HG02588 (cell line): ENCODE measurements at regions not wholly inside any gene's neighbourhood (a gene's known extent, or its start where the extent isn't known, plus 50 kb on each side); places are given as distances from the start of the nearest gene placed in this dataset.

Experiments used
- ATAC-seq: cut with Tn5 transposase; IDR thresholded peaks from one replicate; pipeline ENCODE4 v1.9.1; 2021; ENCODE audit warnings: mild to moderate bottlenecking, moderate library complexity; ENCODE audit not compliant: unreplicated experiment

DNA sequence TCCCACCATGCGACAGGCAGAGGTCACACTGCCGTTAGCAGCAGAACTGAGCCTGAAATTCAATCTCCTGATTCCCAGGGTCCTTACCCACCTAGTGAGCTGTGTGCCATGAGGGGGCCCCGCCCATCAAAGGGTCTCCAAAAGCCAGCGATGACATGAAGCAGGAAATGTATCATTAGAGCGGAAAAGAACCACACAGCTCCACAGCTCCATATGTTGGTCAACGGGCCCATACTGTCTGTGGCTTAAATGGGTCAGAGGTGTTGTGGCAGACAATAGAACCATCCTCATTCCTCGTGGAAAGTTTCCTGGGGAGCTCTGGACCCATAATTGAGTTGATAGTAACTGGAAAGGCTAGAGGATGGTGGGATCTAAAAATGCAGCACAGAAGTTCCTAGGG, 68.1 kb upstream of the PODXL start:
- no peak for ATAC-seq

DNA sequence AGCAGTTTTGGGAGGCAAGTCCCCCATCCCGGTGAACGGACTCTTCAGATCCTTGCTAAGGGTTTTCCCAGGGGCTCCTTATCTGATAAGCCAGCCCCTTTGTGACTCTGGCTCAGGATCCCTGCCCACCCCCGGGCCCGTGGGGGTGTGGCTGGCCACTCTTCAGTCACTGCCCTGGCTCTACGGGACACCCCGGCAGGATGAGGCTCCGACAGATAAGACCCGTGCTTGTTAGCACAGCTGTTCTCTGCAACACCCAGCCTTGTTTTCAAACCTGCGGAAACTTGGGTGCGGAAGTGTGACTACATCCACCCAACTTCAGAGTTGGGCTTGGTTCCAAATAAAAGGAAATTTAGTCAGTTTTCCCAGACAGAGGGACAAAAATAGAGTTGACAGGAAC, 66.7 kb upstream of the PODXL start:
- no peak for ATAC-seq

DNA sequence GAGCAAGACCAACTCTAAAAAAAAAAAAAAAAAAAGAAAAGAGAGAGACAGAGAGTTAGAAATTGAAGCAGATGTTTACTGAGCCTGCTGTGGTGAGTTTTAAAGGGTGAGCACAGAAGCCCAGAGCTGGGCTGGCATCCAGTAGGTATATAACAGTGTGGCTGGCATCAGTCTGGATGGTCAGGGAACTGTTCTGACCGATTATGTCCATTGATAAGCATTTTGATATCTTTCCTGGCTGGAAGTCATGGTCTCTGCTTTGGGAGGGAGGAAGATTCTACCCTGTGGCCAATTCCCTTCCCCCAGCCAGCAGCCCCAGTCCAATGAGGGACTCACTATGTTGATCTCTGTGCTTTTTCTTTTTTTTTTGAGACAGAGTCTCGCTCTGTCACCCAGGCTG, 65.2 kb upstream of the PODXL start:
- no peak for ATAC-seq

DNA sequence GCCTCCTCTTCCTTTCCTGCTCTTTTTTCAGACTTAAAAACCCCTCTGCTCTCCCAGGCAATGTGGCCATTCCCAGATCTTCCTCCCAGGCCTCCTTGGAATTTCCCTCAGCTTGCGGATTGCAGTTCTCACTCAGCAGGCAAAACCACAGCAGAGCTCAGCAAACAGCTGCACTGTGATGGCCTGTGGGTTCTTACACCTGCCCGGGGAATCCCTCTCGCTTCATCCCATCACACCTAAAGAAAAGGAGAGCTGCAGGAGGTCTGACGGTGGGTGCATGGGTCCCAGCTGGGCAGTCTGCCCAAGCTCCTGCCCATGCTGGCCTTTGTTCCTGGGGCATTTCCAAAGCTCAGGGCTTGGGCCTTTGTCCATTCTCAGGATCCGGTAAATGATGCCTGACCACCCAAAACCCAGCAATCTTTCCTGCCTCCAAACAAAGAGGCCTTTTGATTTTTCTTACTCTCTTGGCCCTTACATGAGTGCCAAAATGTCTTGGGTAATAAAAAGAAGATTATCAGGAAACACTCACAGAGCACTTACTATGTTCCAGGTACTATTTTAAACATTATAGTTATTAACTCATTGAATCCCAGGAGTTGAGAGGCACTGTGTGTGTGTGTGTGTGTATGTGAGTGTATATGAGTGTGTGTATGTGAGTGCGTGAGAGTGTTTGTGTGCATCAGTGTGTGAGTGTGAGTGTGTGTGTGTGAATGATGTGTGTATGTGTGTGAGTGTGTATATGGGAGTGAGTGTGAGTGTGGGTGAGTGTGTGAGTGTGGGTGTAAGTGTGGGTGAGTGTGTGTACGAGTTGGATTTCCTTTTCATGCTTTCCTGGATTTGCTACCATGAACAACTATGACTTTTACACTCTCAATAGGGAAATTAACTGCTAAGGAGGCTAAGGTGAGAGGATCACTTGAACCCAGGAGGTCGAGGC, 64.5 kb upstream of the PODXL start:
- no peak for ATAC-seq

- ATAC-seq = no peak
These were observed 63.2 kb upstream of the PODXL start for GRCh38 chr7:131619336-131620305.

DNA sequence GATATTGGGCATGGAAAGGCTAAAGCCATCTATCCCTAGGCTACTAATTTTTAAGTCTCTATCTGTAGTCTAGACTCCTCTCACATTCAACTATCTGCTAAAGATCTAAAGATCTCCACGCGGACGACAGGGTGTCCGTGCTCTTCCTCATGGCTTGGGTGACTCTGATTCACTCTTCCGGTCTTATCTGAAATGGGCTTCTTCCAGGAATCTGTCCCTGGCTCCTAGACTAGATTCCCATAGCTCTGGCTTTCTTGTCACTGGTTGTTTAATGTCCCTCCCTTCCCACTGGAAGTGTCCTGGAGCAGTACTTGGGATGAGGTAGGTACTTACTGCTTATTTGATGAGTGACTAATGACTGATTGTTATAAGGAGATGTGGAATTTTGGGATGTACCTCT, 62.0 kb upstream of the PODXL start:
- no peak for ATAC-seq

DNA sequence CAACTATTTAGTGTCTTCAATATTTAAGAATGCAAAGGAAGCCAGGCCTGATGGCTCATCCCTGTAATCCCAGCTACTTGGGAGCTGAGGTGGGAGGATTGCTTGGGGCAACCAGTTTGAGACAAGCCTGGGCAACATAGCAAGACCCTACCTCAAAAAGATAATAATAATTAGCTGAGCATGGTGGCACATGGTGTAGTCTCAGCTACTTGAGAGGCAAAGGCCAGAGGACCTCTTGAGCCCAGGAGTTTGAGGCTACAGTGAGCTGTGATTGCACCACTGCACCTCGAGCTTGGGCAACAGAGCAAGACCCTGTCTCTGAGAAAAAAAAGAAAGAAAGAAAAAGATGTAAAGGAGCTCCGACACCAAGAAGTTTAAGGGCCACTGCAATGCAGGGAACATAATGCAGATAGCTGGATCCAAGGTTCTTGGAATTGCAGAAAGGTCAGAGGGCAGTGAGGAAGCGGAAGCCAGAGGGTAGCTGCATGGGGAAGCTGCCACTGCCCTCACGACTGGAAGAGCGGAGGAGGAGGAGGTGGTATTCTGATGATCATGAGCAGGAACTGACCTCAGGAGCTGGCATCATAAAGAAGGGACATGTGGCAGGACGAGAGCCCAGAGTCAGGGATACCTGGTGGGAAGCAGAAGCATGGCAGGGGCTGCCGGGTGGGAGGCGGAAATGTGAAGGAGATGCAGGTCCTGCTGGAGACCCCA, 60.2 kb upstream of the PODXL start:
- ATAC-seq = no peak

DNA sequence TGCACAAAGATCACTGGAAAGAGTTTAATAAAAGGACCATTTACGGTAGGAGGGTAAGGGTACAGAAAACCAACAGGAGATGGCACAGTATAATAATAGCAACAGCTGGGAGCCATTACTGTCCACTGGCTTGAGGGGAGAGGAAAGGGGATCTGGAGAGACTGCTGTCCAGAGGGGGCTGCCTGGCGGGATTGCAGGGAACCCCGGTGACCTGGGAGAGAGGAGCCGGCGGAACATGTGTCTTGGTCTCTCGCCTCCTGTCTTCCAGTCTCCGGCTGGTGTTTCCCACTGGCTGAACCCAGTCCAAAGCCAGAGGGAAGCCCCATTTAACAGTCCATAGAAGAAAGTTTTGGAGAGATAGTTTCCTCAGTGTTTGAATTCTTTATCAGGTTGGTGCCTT, 57.5 kb upstream of the PODXL start:
- no peak for ATAC-seq

GRCh38 chr7:131610007-131610406, 53.6 kb upstream of the PODXL start:
- no peak for ATAC-seq

- no peak for ATAC-seq
These were observed 51.7 kb upstream of the PODXL start for GRCh38 chr7:131608116-131608500.

DNA sequence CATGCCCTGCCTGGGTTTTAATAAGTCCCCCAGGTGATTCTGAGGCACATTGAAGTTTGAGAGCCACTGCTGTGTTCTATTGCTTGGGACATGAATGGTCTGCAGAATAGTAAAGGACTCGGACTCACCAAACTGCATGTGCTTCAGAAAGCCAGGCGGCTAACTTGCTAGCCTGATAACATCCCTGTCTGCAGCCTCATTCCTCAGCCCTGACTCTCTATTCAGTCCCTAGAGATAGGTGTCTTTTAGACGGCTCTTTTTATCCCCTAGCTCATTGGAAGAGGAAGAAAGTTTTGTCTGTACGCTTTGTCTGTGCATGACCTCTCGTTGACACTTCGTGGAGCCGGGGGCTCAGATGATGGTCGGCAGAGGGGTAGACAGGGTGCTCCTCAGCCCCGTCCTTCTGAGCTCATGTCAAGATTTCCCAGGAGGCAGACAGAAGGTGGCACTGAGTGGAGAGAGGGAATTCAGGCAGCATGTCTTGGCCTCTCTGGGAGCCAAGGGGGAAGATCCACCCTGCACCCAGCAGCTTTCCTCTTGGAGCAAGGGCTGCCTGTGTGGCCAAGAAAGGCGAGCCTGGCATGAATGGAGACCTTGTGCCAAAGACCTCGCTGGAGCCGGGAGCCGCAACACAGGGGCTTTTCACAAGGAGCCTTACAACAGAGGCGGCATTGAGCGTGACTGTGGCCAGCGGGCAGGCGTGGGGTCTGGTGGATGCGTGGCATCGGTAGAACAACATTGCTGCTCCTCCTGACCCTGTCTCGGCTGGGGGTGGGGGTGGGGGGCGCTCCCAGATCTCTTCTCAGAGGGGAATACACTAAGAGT, 51.1 kb upstream of the PODXL start:
- ATAC-seq = no peak

DNA sequence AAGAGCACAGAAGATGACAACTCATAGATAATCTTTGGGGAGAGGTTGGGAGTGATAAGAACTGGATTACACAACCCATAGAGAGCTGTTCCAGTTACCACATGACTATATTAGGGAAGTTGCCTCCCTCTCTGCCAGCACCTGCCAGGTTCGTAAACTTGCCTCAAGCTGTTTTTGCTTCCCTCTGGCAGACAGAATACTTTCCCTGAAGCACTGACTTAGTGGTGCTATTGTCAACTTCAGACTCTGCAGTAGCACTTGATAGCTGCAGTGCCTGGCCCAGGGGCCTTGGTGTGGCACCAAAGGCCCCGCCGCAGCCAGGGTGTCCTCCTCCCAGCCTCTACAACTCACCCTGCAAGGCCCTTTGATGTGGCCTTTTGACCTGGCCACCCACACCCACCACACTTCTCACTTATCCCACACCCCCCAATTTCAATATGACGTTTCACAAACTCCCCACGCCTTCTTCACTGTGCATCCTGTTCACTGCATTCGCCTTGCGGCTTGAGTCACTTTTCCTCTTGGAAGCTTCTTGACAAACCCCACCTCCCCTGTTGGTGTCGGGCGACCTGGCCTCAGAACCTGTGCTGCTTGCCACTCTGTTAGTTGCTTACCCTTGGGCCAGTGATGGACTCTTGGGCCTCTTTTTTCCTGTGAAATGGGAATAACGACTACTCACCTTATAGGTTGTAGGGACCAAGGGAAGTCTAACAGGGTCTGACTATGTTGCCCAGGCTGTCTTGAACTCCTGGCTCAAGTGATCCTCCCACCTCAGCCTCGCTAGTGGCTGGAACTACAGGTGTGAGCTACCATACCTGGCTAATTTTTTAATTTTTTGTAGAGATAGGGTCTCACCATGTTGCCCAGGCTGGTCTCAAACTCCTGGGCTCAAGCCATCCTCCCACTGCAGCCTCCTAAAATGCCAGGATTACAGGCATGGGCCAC, 50.2 kb upstream of the PODXL start:
- ATAC-seq = no peak
